Right ventricle myocardium superior (tissue), 1 donor: ENCODE measurements at regions not wholly inside any gene's neighbourhood (a gene's known extent, or its start where the extent isn't known, plus 50 kb on each side); places are given as distances from the start of the nearest gene placed in this dataset.
A peak's percentile ranks its signal among the peaks of the same experiment; 100 is the strongest.

Experiments
- ATAC-seq: fragments of 200-7000 bp; cut with Tn5 transposase; one replicate; pipeline ENCODE4 v1.9.1; 2020; ENCODE audit warnings: mild to moderate bottlenecking; ENCODE audit not compliant: poor library complexity
- DNase-seq: peaks from one replicate; pipeline ENCODE4 v3.0.0-alpha.2; 2020
- intact Hi-C: fragments of 100-400 bp; cut with DNase I; formaldehyde crosslinking; loops from one replicate; pipeline ENCODE4 v1.11.2; 2022
- donor health status: DM: no; HTN: yes; CAD: no; lungs with severe emphysema.

GRCh38 chr1:228975238-228975907, 240.1 kb downstream of the RHOU start:
- ATAC-seq: no peak
- DNase-seq: no peak
- intact Hi-C loops: no loop called here

GRCh38 chr1:228976316-228976715, 241.0 kb downstream of the RHOU start:
- ATAC-seq (no peak), DNase-seq (no peak)
- intact Hi-C loops: no loop called here

- no peak for DNase-seq
- no peak for ATAC-seq
- intact Hi-C loops: no loop called here
These were observed 242.0 kb downstream of the RHOU start for GRCh38 chr1:228977307-228977706.

GRCh38 chr1:228977741-228978140, 242.5 kb downstream of the RHOU start:
- intact Hi-C loops: no loop called here
- DNase-seq (no peak), ATAC-seq (no peak)

GRCh38 chr1:228978484-228979324, 243.4 kb downstream of the RHOU start:
- peak; percentile 84 for ATAC-seq
- intact Hi-C loops: no loop called here
- peak; percentile 65 for DNase-seq

GRCh38 chr1:228979325-228979699, 244.0 kb downstream of the RHOU start:
- intact Hi-C loops: no loop called here
- ATAC-seq (no peak), DNase-seq (no peak)

GRCh38 chr1:228979774-228980173, 244.5 kb downstream of the RHOU start:
- DNase-seq: no peak

GRCh38 chr1:228980232-228980937, 245.1 kb downstream of the RHOU start:
- DNase-seq (no peak), ATAC-seq (no peak)
- intact Hi-C loops: loop anchor here (10.0 kb wide), 1 partner anchor 236 kb away; no protein-coding TSS in a partner anchor

More at GRCh38 chr1:228979774-228980173, 244.5 kb downstream of the RHOU start:
- no peak for ATAC-seq
- intact Hi-C loops: loop anchor here (10.0 kb wide), 1 partner anchor 235 kb away; no protein-coding TSS in a partner anchor

GRCh38 chr1:228982637-228983036, 247.4 kb downstream of the RHOU start:
- no peak for DNase-seq
- ATAC-seq: no peak
- intact Hi-C loops: loop anchor here (10.0 kb wide), 1 partner anchor 238 kb away; no protein-coding TSS in a partner anchor

- no peak for ATAC-seq
- DNase-seq: no peak
- intact Hi-C loops: loop anchor here (10.0 kb wide), 1 partner anchor 238 kb away; no protein-coding TSS in a partner anchor
These were observed 248.0 kb downstream of the RHOU start for GRCh38 chr1:228983231-228983660.

GRCh38 chr1:228983661-228984060, 248.4 kb downstream of the RHOU start:
- intact Hi-C loops: loop anchor here (10.0 kb wide), 1 partner anchor 239 kb away; no protein-coding TSS in a partner anchor
- no peak for DNase-seq
- ATAC-seq: no peak

GRCh38 chr1:228984107-228984506, 248.8 kb downstream of the RHOU start:
- DNase-seq (no peak), ATAC-seq (no peak)
- intact Hi-C loops: loop anchor here (10.0 kb wide), 1 partner anchor 239 kb away; no protein-coding TSS in a partner anchor

- intact Hi-C loops: loop anchor here (10.0 kb wide), 1 partner anchor 240 kb away; no protein-coding TSS in a partner anchor
- DNase-seq: no peak
- no peak for ATAC-seq
These were observed 249.7 kb downstream of the RHOU start for GRCh38 chr1:228984646-228985631.

GRCh38 chr1:228985661-228986060, 250.4 kb downstream of the RHOU start:
- intact Hi-C loops: loop anchor here (10.0 kb wide), 1 partner anchor 241 kb away; no protein-coding TSS in a partner anchor
- DNase-seq: no peak
- ATAC-seq: no peak

- peak; percentile 45 for ATAC-seq
- intact Hi-C loops: loop anchor here (10.0 kb wide), 1 partner anchor 241 kb away; no protein-coding TSS in a partner anchor
- peak; percentile 76 for DNase-seq
These were observed 251.0 kb downstream of the RHOU start for GRCh38 chr1:228986093-228986904.

- ATAC-seq (no peak), DNase-seq (no peak)
- intact Hi-C loops: loop anchor here (10.0 kb wide), 1 partner anchor 242 kb away; no protein-coding TSS in a partner anchor
These were observed 252.0 kb downstream of the RHOU start for GRCh38 chr1:228987286-228987685.
